ENCODE measurements at regions not wholly inside any gene's neighbourhood (a gene's known extent, or its start where the extent isn't known, plus 50 kb on each side); places are given as distances from the start of the nearest gene placed in this dataset.

DNA sequence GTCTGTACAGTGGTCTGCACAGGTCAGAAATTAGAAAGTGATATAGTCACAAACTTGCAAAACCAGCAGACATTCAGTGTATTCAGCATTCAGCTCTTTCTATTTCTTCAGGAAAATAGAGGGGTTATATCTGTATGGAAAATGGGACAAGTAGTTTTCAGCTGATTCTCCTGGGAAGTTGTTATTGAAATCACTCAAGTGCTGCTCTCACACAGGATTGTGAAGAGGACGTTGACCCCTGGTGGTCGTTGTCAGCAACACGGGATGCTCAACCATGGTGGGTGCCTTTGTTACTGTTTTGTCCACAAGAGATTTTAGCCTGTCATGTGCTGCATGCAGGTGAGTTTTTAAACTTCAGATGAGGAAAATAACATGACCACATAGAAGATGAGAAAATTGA is 981.8 kb downstream of the TMEM121 start:
- CTCF ChIA-PET: no interaction called here
- no peak for FAIRE-seq

DNA sequence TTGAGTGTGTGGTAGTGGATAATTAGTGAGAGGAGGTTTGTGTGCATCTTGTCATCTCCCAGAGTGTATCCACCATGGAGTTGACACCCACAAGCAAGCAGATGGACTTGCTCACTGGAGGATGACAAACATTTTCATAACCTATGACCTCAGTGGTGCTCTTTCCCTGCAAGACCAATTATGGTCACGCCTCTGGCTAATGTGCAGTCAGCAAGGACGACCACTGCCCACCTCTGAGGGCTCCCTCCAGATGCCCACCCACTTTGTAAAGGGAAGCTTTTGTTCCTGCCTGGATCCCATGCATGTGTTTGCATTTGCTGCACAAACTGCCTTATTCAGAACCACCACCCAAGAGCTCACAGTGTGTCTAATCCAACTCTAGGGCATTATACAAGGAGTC is 982.8 kb downstream of the TMEM121 start:
- Histone ChIP-seq H3K9me1 (replicated peaks; ENCODE audit: control insufficient read depth, extremely low read depth, insufficient read depth, low read length) (no peaks in the 10 kb centered on the region), H3K9me3 (replicated peaks; ENCODE audit: control insufficient read depth, insufficient read depth, low read length) (peaks cover 5% of the 10 kb centered on the region), H3K4me1 (ENCODE audit: control insufficient read depth, extremely low read depth, insufficient read depth, low read length) (no peaks in the 10 kb centered on the region), H3K27ac (ENCODE audit: insufficient read depth, low read depth, low read length) (no peak overlapping the region), H3K9ac (replicated peaks; ENCODE audit: extremely low read depth, insufficient read depth, low read length) (no peak overlapping the region), H3K27me3 (ENCODE audit: control insufficient read depth in 2 of 2, insufficient read depth in 2 of 2, low read length in 2 of 2) (no peaks in the 10 kb centered on the region), H3K4me2 (ENCODE audit: insufficient read depth, low read length) (no peak overlapping the region), H3K79me2 (ENCODE audit: control insufficient read depth, insufficient read depth, low read length) (no peaks in the 10 kb centered on the region), H3K36me3 (ENCODE audit: control insufficient read depth in 2 of 2, extremely low read depth in 1 of 2, insufficient read depth in 2 of 2, low read length in 2 of 2) (no peaks in the 10 kb centered on the region), H2AFZ (ENCODE audit: low read depth, low read length) (no peak overlapping the region), H4K20me1 (replicated peaks; ENCODE audit: control insufficient read depth, extremely low read depth, insufficient read depth, low read length) (no peaks in the 10 kb centered on the region), H3K4me3 (replicated peaks in 1 of 3; ENCODE audit: insufficient read depth in 1 of 3, low read depth in 1 of 3, low read length in 3 of 3) (no peak overlapping the region)
- no TSS peak for BruUV-seq (replicated peaks)
- ChIA-PET CTCF (no interaction called here), POLR2A (no interaction called here)
- DNase-seq (ENCODE audit: low read depth, low spot score): no peak
- TF ChIP-seq EZH2 (IDR thresholded peaks at IDR 0.05; ENCODE audit: borderline replicate concordance, low read depth, low read length, severe bottlenecking) (no peak), MYC (IDR thresholded peaks at IDR 0.05; ENCODE audit: low read depth, low read length) (no peak), JUN (IDR thresholded peaks at IDR 0.05; ENCODE audit: borderline replicate concordance, insufficient read depth, insufficient read length, low read depth) (no peak), POLR2AphosphoS5 (IDR thresholded peaks at IDR 0.05; ENCODE audit: insufficient read depth, low read depth, low read length) (no peak), FOS (IDR thresholded peaks at IDR 0.05; ENCODE audit: borderline replicate concordance, insufficient read depth, low read length) (no peak), GATA2 (IDR thresholded peaks at IDR 0.05; ENCODE audit: insufficient read depth, insufficient read length, low read depth, low read length) (no peak), POLR2A (IDR thresholded peaks at IDR 0.05; ENCODE audit: low read depth, low read length) (no peak)
- TF ChIP-seq, protein P1, sequence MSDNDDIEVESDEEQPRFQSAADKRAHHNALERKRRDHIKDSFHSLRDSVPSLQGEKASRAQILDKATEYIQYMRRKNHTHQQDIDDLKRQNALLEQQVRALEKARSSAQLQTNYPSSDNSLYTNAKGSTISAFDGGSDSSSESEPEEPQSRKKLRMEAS (IDR thresholded peaks at IDR 0.05; ENCODE audit: insufficient read depth, insufficient read length): no peak
- TF ChIP-seq, protein P2, sequence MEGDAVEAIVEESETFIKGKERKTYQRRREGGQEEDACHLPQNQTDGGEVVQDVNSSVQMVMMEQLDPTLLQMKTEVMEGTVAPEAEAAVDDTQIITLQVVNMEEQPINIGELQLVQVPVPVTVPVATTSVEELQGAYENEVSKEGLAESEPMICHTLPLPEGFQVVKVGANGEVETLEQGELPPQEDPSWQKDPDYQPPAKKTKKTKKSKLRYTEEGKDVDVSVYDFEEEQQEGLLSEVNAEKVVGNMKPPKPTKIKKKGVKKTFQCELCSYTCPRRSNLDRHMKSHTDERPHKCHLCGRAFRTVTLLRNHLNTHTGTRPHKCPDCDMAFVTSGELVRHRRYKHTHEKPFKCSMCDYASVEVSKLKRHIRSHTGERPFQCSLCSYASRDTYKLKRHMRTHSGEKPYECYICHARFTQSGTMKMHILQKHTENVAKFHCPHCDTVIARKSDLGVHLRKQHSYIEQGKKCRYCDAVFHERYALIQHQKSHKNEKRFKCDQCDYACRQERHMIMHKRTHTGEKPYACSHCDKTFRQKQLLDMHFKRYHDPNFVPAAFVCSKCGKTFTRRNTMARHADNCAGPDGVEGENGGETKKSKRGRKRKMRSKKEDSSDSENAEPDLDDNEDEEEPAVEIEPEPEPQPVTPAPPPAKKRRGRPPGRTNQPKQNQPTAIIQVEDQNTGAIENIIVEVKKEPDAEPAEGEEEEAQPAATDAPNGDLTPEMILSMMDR (IDR thresholded peaks at IDR 0.05; ENCODE audit: extremely low read depth in 1 of 2, insufficient read depth in 1 of 2, low read depth in 1 of 2, low read length in 2 of 2): no peak
- dilution Hi-C loops (cut with MboI; ENCODE audit: extremely low pct_ligation_motif_present, low sequenced_read_pairs): no loop called here
- no peak for FAIRE-seq
- intact Hi-C loops (cut with micrococcal nuclease): no loop called here

More for the DNA sequence above, 981.8 kb downstream of the TMEM121 start:
- dilution Hi-C loops (cut with MboI; ENCODE audit: extremely low pct_ligation_motif_present, low sequenced_read_pairs) (no loop called here), intact Hi-C loops (cut with micrococcal nuclease) (no loop called here)
- no peaks in the 10 kb centered on the region for H3K79me2 ChIP-seq (ENCODE audit: control insufficient read depth, insufficient read depth, low read length)
- H3K9me1 ChIP-seq (replicated peaks; ENCODE audit: control insufficient read depth, extremely low read depth, insufficient read depth, low read length): no peaks in the 10 kb centered on the region
- POLR2A ChIA-PET: no interaction called here
- H2AFZ ChIP-seq (ENCODE audit: low read depth, low read length): no peak overlapping the region
- no peak overlapping the region for H3K4me3 ChIP-seq (replicated peaks in 1 of 3; ENCODE audit: insufficient read depth in 1 of 3, low read depth in 1 of 3, low read length in 3 of 3)
- no peak overlapping the region for H3K4me2 ChIP-seq (ENCODE audit: insufficient read depth, low read length)
- no peaks in the 10 kb centered on the region for H3K27me3 ChIP-seq (ENCODE audit: control insufficient read depth in 2 of 2, insufficient read depth in 2 of 2, low read length in 2 of 2)
- H3K27ac ChIP-seq (ENCODE audit: insufficient read depth, low read depth, low read length): no peak overlapping the region
- H4K20me1 ChIP-seq (replicated peaks; ENCODE audit: control insufficient read depth, extremely low read depth, insufficient read depth, low read length): no peaks in the 10 kb centered on the region
- TF ChIP-seq POLR2A (IDR thresholded peaks at IDR 0.05; ENCODE audit: low read depth, low read length) (no peak), GATA2 (IDR thresholded peaks at IDR 0.05; ENCODE audit: insufficient read depth, insufficient read length, low read depth, low read length) (no peak), FOS (IDR thresholded peaks at IDR 0.05; ENCODE audit: borderline replicate concordance, insufficient read depth, low read length) (no peak), JUN (IDR thresholded peaks at IDR 0.05; ENCODE audit: borderline replicate concordance, insufficient read depth, insufficient read length, low read depth) (no peak), POLR2AphosphoS5 (IDR thresholded peaks at IDR 0.05; ENCODE audit: insufficient read depth, low read depth, low read length) (no peak), EZH2 (IDR thresholded peaks at IDR 0.05; ENCODE audit: borderline replicate concordance, low read depth, low read length, severe bottlenecking) (no peak)
- TF ChIP-seq, protein P2 (IDR thresholded peaks at IDR 0.05; ENCODE audit: extremely low read depth in 1 of 2, insufficient read depth in 1 of 2, low read depth in 1 of 2, low read length in 2 of 2): no peak
- DNase-seq (ENCODE audit: low read depth, low spot score): no peak
- H3K36me3 ChIP-seq (ENCODE audit: control insufficient read depth in 2 of 2, extremely low read depth in 1 of 2, insufficient read depth in 2 of 2, low read length in 2 of 2): no peaks in the 10 kb centered on the region
- no peaks in the 10 kb centered on the region for H3K4me1 ChIP-seq (ENCODE audit: control insufficient read depth, extremely low read depth, insufficient read depth, low read length)
- no TSS peak for BruUV-seq (replicated peaks)
- H3K9me3 ChIP-seq (replicated peaks; ENCODE audit: control insufficient read depth, insufficient read depth, low read length): peaks cover 6% of the 10 kb centered on the region
- no peak overlapping the region for H3K9ac ChIP-seq (replicated peaks; ENCODE audit: extremely low read depth, insufficient read depth, low read length)

Measured in endothelial cell of umbilical vein (primary cell).